Fibroblast of lung (primary cell): ENCODE measurements at regions not wholly inside any gene's neighbourhood (a gene's known extent, or its start where the extent isn't known, plus 50 kb on each side); places are given as distances from the start of the nearest gene placed in this dataset.

ENCODE experiments used
- DNase-seq, 2 donors: peaks; one replicate each; pipeline versions ENCODE4 v3.0.0 to v3.0.0-alpha.2; 2010; ENCODE audit warnings: low read depth in 2 of 2
- H2AFZ ChIP-seq: 2 replicates; pipeline ENCODE4 v1.5.1; 2012; ENCODE audit warnings: low read length, control low read depth, inconsistent platforms
- H3K27ac ChIP-seq: 2 replicates; pipeline ENCODE4 v1.5.1; 2011; ENCODE audit warnings: low read length, control low read depth; ENCODE audit not compliant: insufficient read depth
- H3K27me3 ChIP-seq: 2 replicates; pipeline ENCODE4 v1.5.1; 2011; ENCODE audit warnings: mild to moderate bottlenecking, low read length; ENCODE audit not compliant: control insufficient read depth, insufficient read depth
- H3K36me3 ChIP-seq: 2 replicates; pipeline ENCODE4 v1.5.1; 2011; ENCODE audit warnings: low read length; ENCODE audit not compliant: control insufficient read depth, insufficient read depth
- H3K4me1 ChIP-seq: 2 replicates; pipeline ENCODE4 v1.5.1; 2011; ENCODE audit warnings: low read length; ENCODE audit not compliant: control insufficient read depth, insufficient read depth; ENCODE audit errors: extremely low read depth
- H3K4me2 ChIP-seq: 2 replicates; pipeline ENCODE4 v1.5.1; 2011; ENCODE audit warnings: low read length, control low read depth; ENCODE audit not compliant: insufficient read depth; ENCODE audit errors: extremely low read depth
- H3K4me3 ChIP-seq, 4 experiments: fragments of 200-600 bp in 1 of 4; sonication (generic) in 1 of 4; replicated peaks in 1 of 4; 2 replicates each; pipeline ENCODE4 v1.5.1; 2011 to 2016; ENCODE audit warnings: low read length in 4 of 4, low read depth in 3 of 4, mild to moderate bottlenecking in 3 of 4, control low read depth in 2 of 4, inconsistent platforms in 1 of 4, mixed read lengths in 1 of 4; ENCODE audit not compliant: insufficient read depth in 1 of 4; ENCODE audit errors: control extremely low read depth in 1 of 4
- H3K79me2 ChIP-seq: 2 replicates; pipeline ENCODE4 v1.5.1; 2012; ENCODE audit warnings: mild to moderate bottlenecking, low read length, inconsistent platforms; ENCODE audit not compliant: control insufficient read depth, insufficient read depth
- H3K9ac ChIP-seq: 2 replicates; pipeline ENCODE4 v1.5.1; 2011; ENCODE audit warnings: mild to moderate bottlenecking, low read length, control low read depth; ENCODE audit not compliant: insufficient read depth
- H3K9me3 ChIP-seq: 2 replicates; pipeline ENCODE4 v1.5.1; 2012; ENCODE audit warnings: low read depth, low read length; ENCODE audit not compliant: control insufficient read depth, insufficient read depth
- H4K20me1 ChIP-seq: 2 replicates; pipeline ENCODE4 v1.5.1; 2011; ENCODE audit warnings: low read length; ENCODE audit not compliant: control insufficient read depth, insufficient read depth; ENCODE audit errors: extremely low read depth
- EZH2 ChIP-seq: IDR thresholded peaks from 2 replicates; pipeline ENCODE4 v1.5.1; 2012; ENCODE audit warnings: low read length, control low read depth, mild to moderate bottlenecking; ENCODE audit errors: missing control alignments
- TF ChIP-seq, protein P1 (sequence below), 2 donors: IDR thresholded peaks in 1 of 2; conservative IDR thresholded peaks in 1 of 2; 1 replicate in 1 of 2; 2 replicates in 1 of 2; pipeline ENCODE4 v1.5.1; 2011 to 2012; ENCODE audit warnings: low read length in 2 of 2, control low read depth in 1 of 2, inconsistent platforms in 1 of 2, low read depth in 1 of 2, mild to moderate bottlenecking in 1 of 2

DNA sequence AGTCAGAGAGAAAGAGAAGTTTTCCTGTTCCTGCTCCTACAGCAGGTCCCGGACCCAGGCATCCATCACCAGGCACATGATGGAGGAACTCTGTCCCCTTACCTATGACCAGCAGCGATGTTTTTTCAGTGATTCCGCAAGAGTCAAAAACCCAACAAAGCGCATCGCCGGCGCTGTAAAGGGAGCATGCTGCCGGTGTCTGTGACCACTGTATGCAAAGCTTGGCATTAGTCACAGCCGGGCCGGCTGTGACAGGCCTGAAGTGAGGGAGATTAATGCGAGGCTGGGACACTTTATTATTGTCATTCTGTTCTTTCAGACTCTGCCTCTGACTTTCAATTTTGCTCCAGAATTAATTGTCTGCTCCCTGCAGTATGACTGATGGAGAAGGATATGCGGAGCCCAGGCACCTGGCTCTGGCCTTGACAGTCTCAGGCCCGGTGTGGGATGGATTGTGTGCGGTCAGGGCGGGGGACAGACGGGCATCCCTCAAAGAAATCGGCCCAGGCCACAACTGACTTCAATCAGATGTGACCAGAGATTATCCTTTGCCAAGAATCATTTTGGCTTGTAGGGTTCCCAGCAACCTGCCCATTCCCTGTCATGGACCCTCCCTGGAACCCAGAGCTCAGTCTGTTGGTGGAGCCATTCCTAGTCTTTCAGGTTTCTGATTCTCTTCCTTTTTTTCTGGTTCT, 462.0 kb upstream of the ZNF507 start:
- no peaks in the 10 kb centered on the region for H3K27me3 ChIP-seq
- no peaks in the 10 kb centered on the region for H3K79me2 ChIP-seq
- TF ChIP-seq EZH2, result no peak
- TF ChIP-seq, protein P1, sequence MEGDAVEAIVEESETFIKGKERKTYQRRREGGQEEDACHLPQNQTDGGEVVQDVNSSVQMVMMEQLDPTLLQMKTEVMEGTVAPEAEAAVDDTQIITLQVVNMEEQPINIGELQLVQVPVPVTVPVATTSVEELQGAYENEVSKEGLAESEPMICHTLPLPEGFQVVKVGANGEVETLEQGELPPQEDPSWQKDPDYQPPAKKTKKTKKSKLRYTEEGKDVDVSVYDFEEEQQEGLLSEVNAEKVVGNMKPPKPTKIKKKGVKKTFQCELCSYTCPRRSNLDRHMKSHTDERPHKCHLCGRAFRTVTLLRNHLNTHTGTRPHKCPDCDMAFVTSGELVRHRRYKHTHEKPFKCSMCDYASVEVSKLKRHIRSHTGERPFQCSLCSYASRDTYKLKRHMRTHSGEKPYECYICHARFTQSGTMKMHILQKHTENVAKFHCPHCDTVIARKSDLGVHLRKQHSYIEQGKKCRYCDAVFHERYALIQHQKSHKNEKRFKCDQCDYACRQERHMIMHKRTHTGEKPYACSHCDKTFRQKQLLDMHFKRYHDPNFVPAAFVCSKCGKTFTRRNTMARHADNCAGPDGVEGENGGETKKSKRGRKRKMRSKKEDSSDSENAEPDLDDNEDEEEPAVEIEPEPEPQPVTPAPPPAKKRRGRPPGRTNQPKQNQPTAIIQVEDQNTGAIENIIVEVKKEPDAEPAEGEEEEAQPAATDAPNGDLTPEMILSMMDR (conservative IDR thresholded peaks at IDR 0.05 in 1 of 2, IDR thresholded peaks at IDR 0.05 in 1 of 2; ENCODE audit: low read depth in 1 of 2, low read length in 2 of 2), result no peak
- no peak overlapping the region for H3K9ac ChIP-seq
- no peaks in the 10 kb centered on the region for H3K36me3 ChIP-seq
- H2AFZ ChIP-seq, result no peak overlapping the region
- no peaks in the 10 kb centered on the region for H4K20me1 ChIP-seq
- H3K9me3 ChIP-seq, result no peaks in the 10 kb centered on the region
- DNase-seq, result no peak
- no peaks in the 10 kb centered on the region for H3K4me1 ChIP-seq
- no peak overlapping the region for H3K4me3 ChIP-seq
- H3K4me2 ChIP-seq, result no peak overlapping the region
- H3K27ac ChIP-seq, result no peak overlapping the region

DNA sequence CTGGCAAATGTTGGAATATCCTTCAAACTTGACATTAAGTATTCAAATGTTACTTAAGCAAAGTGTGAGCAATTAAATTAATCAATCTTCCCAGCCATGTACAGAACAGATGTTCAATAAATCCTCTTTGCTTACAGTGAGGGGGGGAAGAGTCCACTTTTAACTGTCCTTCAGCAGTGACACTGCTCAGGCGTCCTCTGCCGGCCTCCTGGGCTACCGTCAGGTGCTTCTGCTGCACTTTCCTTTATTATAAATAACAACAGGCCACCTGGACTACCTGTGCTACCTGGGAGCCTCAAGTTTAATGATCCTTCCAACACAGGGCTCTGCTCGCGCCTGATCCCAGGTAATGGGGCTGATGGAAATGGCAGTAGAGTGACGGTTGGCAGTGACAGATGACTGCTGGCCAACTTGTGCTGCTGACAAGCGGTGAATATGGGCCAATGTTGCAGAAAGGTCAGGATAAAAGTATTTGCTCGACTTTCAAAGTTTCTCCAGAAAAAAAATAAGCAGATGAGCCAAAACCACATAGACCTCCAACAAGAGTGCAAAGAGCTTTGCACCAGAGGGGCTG, 460.0 kb upstream of the ZNF507 start:
- DNase-seq, result no peak
- H3K27ac ChIP-seq, result no peak overlapping the region
- H2AFZ ChIP-seq, result no peak overlapping the region
- H3K4me1 ChIP-seq, result no peaks in the 10 kb centered on the region
- no peak overlapping the region for H3K9ac ChIP-seq
- H3K9me3 ChIP-seq, result no peaks in the 10 kb centered on the region
- TF ChIP-seq EZH2, result no peak
- H3K79me2 ChIP-seq, result no peaks in the 10 kb centered on the region
- H3K27me3 ChIP-seq, result no peaks in the 10 kb centered on the region
- H3K4me3 ChIP-seq, result no peak overlapping the region
- no peaks in the 10 kb centered on the region for H3K36me3 ChIP-seq
- no peak overlapping the region for H3K4me2 ChIP-seq
- H4K20me1 ChIP-seq, result no peaks in the 10 kb centered on the region

DNA sequence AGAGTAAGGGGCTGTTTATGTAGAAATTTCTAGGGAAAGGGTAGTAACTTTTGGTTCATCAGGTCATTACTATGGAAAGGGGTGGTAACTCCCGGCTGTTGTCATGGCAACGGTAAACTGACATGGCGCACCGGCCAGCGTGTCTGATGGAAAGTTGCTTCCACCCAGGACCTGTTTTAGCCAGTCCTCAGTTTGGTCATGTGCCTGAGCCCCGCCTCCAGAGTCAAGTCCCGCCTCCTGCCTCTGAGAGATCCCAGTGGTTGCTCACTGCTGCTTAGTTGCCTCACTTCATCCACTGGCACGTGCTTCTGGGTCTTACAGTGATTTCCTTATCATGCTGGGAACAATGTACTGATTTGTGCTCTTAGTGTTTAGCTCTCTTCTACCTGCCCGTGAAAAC, 455.2 kb upstream of the ZNF507 start:
- H3K9ac ChIP-seq, result no peak overlapping the region
- no peaks in the 10 kb centered on the region for H3K36me3 ChIP-seq
- no peaks in the 10 kb centered on the region for H3K27me3 ChIP-seq
- H3K9me3 ChIP-seq, result no peaks in the 10 kb centered on the region
- no peaks in the 10 kb centered on the region for H3K79me2 ChIP-seq
- TF ChIP-seq, protein P1 (conservative IDR thresholded peaks at IDR 0.05 in 1 of 2, IDR thresholded peaks at IDR 0.05 in 1 of 2; ENCODE audit: low read depth in 1 of 2, low read length in 2 of 2), result no peak
- TF ChIP-seq EZH2, result no peak
- H3K4me3 ChIP-seq, result no peak overlapping the region
- no peaks in the 10 kb centered on the region for H4K20me1 ChIP-seq
- no peak overlapping the region for H3K27ac ChIP-seq
- no peak overlapping the region for H2AFZ ChIP-seq
- no peak for DNase-seq
- H3K4me2 ChIP-seq, result no peak overlapping the region
- H3K4me1 ChIP-seq, result no peaks in the 10 kb centered on the region
